Fibroblast of lung (primary cell): ENCODE measurements at regions not wholly inside any gene's neighbourhood (a gene's known extent, or its start where the extent isn't known, plus 50 kb on each side); places are given as distances from the start of the nearest gene placed in this dataset.

Source experiments
- DNase-seq, 2 donors: peaks; one replicate each; pipeline versions ENCODE4 v3.0.0 to v3.0.0-alpha.2; 2010; ENCODE audit warnings: low read depth in 2 of 2
- H2AFZ ChIP-seq: 2 replicates; pipeline ENCODE4 v1.5.1; 2012; ENCODE audit warnings: low read length, control low read depth, inconsistent platforms
- H3K27ac ChIP-seq: 2 replicates; pipeline ENCODE4 v1.5.1; 2011; ENCODE audit warnings: low read length, control low read depth; ENCODE audit not compliant: insufficient read depth
- H3K27me3 ChIP-seq: 2 replicates; pipeline ENCODE4 v1.5.1; 2011; ENCODE audit warnings: mild to moderate bottlenecking, low read length; ENCODE audit not compliant: control insufficient read depth, insufficient read depth
- H3K36me3 ChIP-seq: 2 replicates; pipeline ENCODE4 v1.5.1; 2011; ENCODE audit warnings: low read length; ENCODE audit not compliant: control insufficient read depth, insufficient read depth
- H3K4me1 ChIP-seq: 2 replicates; pipeline ENCODE4 v1.5.1; 2011; ENCODE audit warnings: low read length; ENCODE audit not compliant: control insufficient read depth, insufficient read depth; ENCODE audit errors: extremely low read depth
- H3K4me2 ChIP-seq: 2 replicates; pipeline ENCODE4 v1.5.1; 2011; ENCODE audit warnings: low read length, control low read depth; ENCODE audit not compliant: insufficient read depth; ENCODE audit errors: extremely low read depth
- H3K4me3 ChIP-seq, 4 experiments: fragments of 200-600 bp in 1 of 4; sonication (generic) in 1 of 4; replicated peaks in 1 of 4; 2 replicates each; pipeline ENCODE4 v1.5.1; 2011 to 2016; ENCODE audit warnings: low read length in 4 of 4, low read depth in 3 of 4, mild to moderate bottlenecking in 3 of 4, control low read depth in 2 of 4, inconsistent platforms in 1 of 4, mixed read lengths in 1 of 4; ENCODE audit not compliant: insufficient read depth in 1 of 4; ENCODE audit errors: control extremely low read depth in 1 of 4
- H3K79me2 ChIP-seq: 2 replicates; pipeline ENCODE4 v1.5.1; 2012; ENCODE audit warnings: mild to moderate bottlenecking, low read length, inconsistent platforms; ENCODE audit not compliant: control insufficient read depth, insufficient read depth
- H3K9ac ChIP-seq: 2 replicates; pipeline ENCODE4 v1.5.1; 2011; ENCODE audit warnings: mild to moderate bottlenecking, low read length, control low read depth; ENCODE audit not compliant: insufficient read depth
- H3K9me3 ChIP-seq: 2 replicates; pipeline ENCODE4 v1.5.1; 2012; ENCODE audit warnings: low read depth, low read length; ENCODE audit not compliant: control insufficient read depth, insufficient read depth
- H4K20me1 ChIP-seq: 2 replicates; pipeline ENCODE4 v1.5.1; 2011; ENCODE audit warnings: low read length; ENCODE audit not compliant: control insufficient read depth, insufficient read depth; ENCODE audit errors: extremely low read depth
- CTCF ChIP-seq, 2 donors: IDR thresholded peaks in 1 of 2; conservative IDR thresholded peaks in 1 of 2; 1 replicate in 1 of 2; 2 replicates in 1 of 2; pipeline ENCODE4 v1.5.1; 2011 to 2012; ENCODE audit warnings: low read length in 2 of 2, control low read depth in 1 of 2, inconsistent platforms in 1 of 2, low read depth in 1 of 2, mild to moderate bottlenecking in 1 of 2
- EZH2 ChIP-seq: IDR thresholded peaks from 2 replicates; pipeline ENCODE4 v1.5.1; 2012; ENCODE audit warnings: low read length, control low read depth, mild to moderate bottlenecking; ENCODE audit errors: missing control alignments

- no peaks in the 10 kb centered on the region for H3K79me2 ChIP-seq
- no peaks in the 10 kb centered on the region for H3K9me3 ChIP-seq
- H3K4me2 ChIP-seq, result no peak overlapping the region
- no peak overlapping the region for H3K4me3 ChIP-seq
- no peaks in the 10 kb centered on the region for H3K4me1 ChIP-seq
- TF ChIP-seq CTCF (conservative IDR thresholded peaks at IDR 0.05 in 1 of 2, IDR thresholded peaks at IDR 0.05 in 1 of 2; ENCODE audit: low read depth in 1 of 2, low read length in 2 of 2) (no peak), EZH2 (no peak)
- peak overlapping the region; percentile 57 for H3K27ac ChIP-seq
- no peak overlapping the region for H2AFZ ChIP-seq
- DNase-seq, result no peak
- H4K20me1 ChIP-seq, result no peaks in the 10 kb centered on the region
- H3K27me3 ChIP-seq, result no peaks in the 10 kb centered on the region
- no peaks in the 10 kb centered on the region for H3K36me3 ChIP-seq
- no peak overlapping the region for H3K9ac ChIP-seq
Measured at GRCh38 chr12:28130234-28130624, 60.0 kb upstream of the CCDC91 start.

GRCh38 chr12:28130625-28131598 is 59.3 kb upstream of the CCDC91 start:
- Histone ChIP-seq H3K4me2 (no peak overlapping the region), H2AFZ (no peak overlapping the region), H3K9ac (no peak overlapping the region)

More at GRCh38 chr12:28130625-28131598, 59.3 kb upstream of the CCDC91 start:
- Histone ChIP-seq H3K27ac (peak overlapping the region; percentile 57), H3K27me3 (no peaks in the 10 kb centered on the region), H3K9me3 (no peaks in the 10 kb centered on the region), H3K4me1 (no peaks in the 10 kb centered on the region), H3K4me3 (no peak overlapping the region), H3K79me2 (no peaks in the 10 kb centered on the region), H3K36me3 (no peaks in the 10 kb centered on the region), H4K20me1 (no peaks in the 10 kb centered on the region)
- TF ChIP-seq CTCF (conservative IDR thresholded peaks at IDR 0.05 in 1 of 2, IDR thresholded peaks at IDR 0.05 in 1 of 2; ENCODE audit: low read depth in 1 of 2, low read length in 2 of 2), result no peak
- TF ChIP-seq EZH2, result no peak
- peak; percentile 95 to 100 for DNase-seq
